ENCODE measurements at regions not wholly inside any gene's neighbourhood (a gene's known extent, or its start where the extent isn't known, plus 50 kb on each side); places are given as distances from the start of the nearest gene placed in this dataset.

GRCh38 chr18:78913395-78913794, 66.2 kb upstream of the SALL3 start:
- TF ChIP-seq CTCF (IDR thresholded peaks at IDR 0.05; ENCODE audit: low read depth, low read length, poor library complexity, severe bottlenecking), result no peak
- TF ChIP-seq EZH2phosphoT487 (IDR thresholded peaks at IDR 0.05; ENCODE audit: borderline replicate concordance, low read length), result no peak
